A673 (cell line): ENCODE measurements at regions not wholly inside any gene's neighbourhood (a gene's known extent, or its start where the extent isn't known, plus 50 kb on each side); places are given as distances from the start of the nearest gene placed in this dataset.

Experiments
- CTCF ChIP-seq: fragments of 300-800, 200-600 bp; sonication (generic); conservative IDR thresholded peaks from 2 replicates; pipeline ENCODE4 v1.5.1; 2017; ENCODE audit warnings: low read depth, mild to moderate bottlenecking, antibody characterized with exemption, low read length, moderate library complexity, mixed read lengths
- EZH2 ChIP-seq: fragments of 200-600 bp; sonication (generic); IDR thresholded peaks from 2 replicates; pipeline ENCODE4 v1.6.1; 2017; ENCODE audit warnings: borderline replicate concordance, low read depth, mild to moderate bottlenecking, mixed read lengths, antibody characterized with exemption, low read length; ENCODE audit not compliant: poor library complexity, severe bottlenecking

DNA sequence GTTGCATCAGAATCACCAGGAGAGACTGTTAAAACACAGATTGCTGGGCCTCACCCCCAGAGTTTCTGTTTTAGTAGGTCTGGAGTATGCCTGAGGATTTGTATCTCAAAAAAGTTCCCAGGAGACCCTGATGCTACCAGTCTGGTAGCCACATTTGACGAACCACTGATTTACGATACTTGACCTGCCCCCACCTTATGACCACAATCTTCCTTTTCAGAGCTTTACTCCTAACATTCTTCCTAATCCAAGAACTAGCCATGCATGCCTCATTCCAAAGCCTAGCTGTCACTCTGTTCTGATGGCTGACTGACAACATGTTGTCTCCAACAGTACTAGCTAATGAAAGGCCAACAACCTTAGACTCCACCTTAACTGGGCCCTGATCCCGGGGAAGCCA lies 191.4 kb downstream of the MBD2 start:
- TF ChIP-seq CTCF (no peak), EZH2 (no peak)
